ENCODE measurements at regions not wholly inside any gene's neighbourhood (a gene's known extent, or its start where the extent isn't known, plus 50 kb on each side); places are given as distances from the start of the nearest gene placed in this dataset.

- Mint-ChIP-seq H3K27me3 (ENCODE audit: unreplicated experiment) (peaks cover 19% of the 10 kb centered on the region), H3K4me1 (ENCODE audit: low read depth, unreplicated experiment) (no peaks in the 10 kb centered on the region), H3K9me3 (ENCODE audit: low read depth, unreplicated experiment) (peaks cover 3% of the 10 kb centered on the region), H3K27ac (ENCODE audit: unreplicated experiment) (no peak overlapping the region), H3K4me3 (ENCODE audit: low read depth, unreplicated experiment) (no peak overlapping the region), H3K36me3 (ENCODE audit: insufficient read depth, unreplicated experiment) (no peaks in the 10 kb centered on the region)
- intact Hi-C loops (cut with micrococcal nuclease; ENCODE audit: unreplicated experiment) = no loop called here
- DNase-seq = no peak
- BruUV-seq (replicated peaks) = no TSS peak
- TF ChIP-seq, protein P1, sequence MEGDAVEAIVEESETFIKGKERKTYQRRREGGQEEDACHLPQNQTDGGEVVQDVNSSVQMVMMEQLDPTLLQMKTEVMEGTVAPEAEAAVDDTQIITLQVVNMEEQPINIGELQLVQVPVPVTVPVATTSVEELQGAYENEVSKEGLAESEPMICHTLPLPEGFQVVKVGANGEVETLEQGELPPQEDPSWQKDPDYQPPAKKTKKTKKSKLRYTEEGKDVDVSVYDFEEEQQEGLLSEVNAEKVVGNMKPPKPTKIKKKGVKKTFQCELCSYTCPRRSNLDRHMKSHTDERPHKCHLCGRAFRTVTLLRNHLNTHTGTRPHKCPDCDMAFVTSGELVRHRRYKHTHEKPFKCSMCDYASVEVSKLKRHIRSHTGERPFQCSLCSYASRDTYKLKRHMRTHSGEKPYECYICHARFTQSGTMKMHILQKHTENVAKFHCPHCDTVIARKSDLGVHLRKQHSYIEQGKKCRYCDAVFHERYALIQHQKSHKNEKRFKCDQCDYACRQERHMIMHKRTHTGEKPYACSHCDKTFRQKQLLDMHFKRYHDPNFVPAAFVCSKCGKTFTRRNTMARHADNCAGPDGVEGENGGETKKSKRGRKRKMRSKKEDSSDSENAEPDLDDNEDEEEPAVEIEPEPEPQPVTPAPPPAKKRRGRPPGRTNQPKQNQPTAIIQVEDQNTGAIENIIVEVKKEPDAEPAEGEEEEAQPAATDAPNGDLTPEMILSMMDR (IDR thresholded peaks at IDR 0.05; ENCODE audit: unreplicated experiment) = no peak
- CTCF ChIA-PET = no interaction called here
These were observed 132.7 kb upstream of the ONECUT1 start for GRCh38 chr15:52922871-52923270.

DNA sequence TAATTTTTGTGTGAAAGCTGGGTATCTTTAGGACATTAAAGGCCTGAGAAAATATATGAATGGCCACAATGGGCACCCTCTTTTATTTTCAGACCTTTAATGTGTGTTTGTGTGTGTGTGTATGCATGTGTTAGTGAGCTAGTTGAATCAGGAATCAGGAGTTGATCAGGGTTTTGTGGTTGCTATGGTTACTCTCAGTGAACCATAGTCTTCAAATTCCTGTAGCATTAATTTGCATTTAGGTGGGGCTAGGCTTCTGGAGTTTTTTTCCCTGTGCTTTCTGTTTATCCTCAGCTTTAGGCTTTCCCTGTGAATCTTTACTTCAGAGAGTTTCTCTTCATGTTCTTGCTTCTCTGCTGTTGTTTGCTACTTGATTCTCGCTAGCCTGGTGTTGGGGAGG is 122.0 kb upstream of the ONECUT1 start:
- no peaks in the 10 kb centered on the region for H3K9me3 Mint-ChIP-seq (ENCODE audit: low read depth, unreplicated experiment)
- H3K27me3 Mint-ChIP-seq (ENCODE audit: unreplicated experiment) = peaks cover 21% of the 10 kb centered on the region
- H3K36me3 Mint-ChIP-seq (ENCODE audit: insufficient read depth, unreplicated experiment) = no peaks in the 10 kb centered on the region
- no peaks in the 10 kb centered on the region for H3K4me1 Mint-ChIP-seq (ENCODE audit: low read depth, unreplicated experiment)
- BruUV-seq (replicated peaks) = no TSS peak
- no peak overlapping the region for H3K27ac Mint-ChIP-seq (ENCODE audit: unreplicated experiment)
- DNase-seq = no peak
- CTCF ChIA-PET = no interaction called here
- TF ChIP-seq, protein P1 (IDR thresholded peaks at IDR 0.05; ENCODE audit: unreplicated experiment) = no peak
- intact Hi-C loops (cut with micrococcal nuclease; ENCODE audit: unreplicated experiment) = no loop called here
- no peak overlapping the region for H3K4me3 Mint-ChIP-seq (ENCODE audit: low read depth, unreplicated experiment)

GRCh38 chr15:52893338-52893737 is 103.2 kb upstream of the ONECUT1 start:
- H3K27ac Mint-ChIP-seq (ENCODE audit: unreplicated experiment) = no peak overlapping the region

DNA sequence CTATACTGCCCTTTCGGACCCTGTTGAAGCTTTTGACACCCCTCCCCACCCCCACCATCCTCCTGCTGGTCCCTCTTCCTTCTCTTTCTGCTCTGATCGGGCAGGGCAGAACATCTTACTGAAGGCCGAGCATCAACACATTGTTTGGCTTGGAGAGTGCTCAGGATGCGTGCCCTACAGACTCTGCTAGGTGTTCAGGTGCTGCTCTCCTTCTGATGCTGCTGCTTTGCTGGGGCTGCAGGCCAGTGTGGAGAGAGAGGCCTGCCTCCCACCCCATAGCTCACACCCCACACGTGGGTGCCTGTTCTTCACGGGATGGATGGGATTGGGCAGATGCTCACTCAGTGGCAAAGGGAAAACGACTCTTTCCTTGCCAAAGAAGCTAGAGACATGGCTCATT is 89.8 kb upstream of the ONECUT1 start:
- no peaks in the 10 kb centered on the region for H3K4me1 Mint-ChIP-seq (ENCODE audit: low read depth, unreplicated experiment)
- CTCF ChIA-PET = no interaction called here
- TF ChIP-seq, protein P1 (IDR thresholded peaks at IDR 0.05; ENCODE audit: unreplicated experiment) = no peak
- H3K27ac Mint-ChIP-seq (ENCODE audit: unreplicated experiment) = no peak overlapping the region
- no peaks in the 10 kb centered on the region for H3K36me3 Mint-ChIP-seq (ENCODE audit: insufficient read depth, unreplicated experiment)
- no peaks in the 10 kb centered on the region for H3K9me3 Mint-ChIP-seq (ENCODE audit: low read depth, unreplicated experiment)
- no peak overlapping the region for H3K4me3 Mint-ChIP-seq (ENCODE audit: low read depth, unreplicated experiment)
- no peak for DNase-seq
- H3K27me3 Mint-ChIP-seq (ENCODE audit: unreplicated experiment) = peaks cover 42% of the 10 kb centered on the region
- intact Hi-C loops (cut with micrococcal nuclease; ENCODE audit: unreplicated experiment) = no loop called here
- no TSS peak for BruUV-seq (replicated peaks)

More at GRCh38 chr15:52893338-52893737, 103.2 kb upstream of the ONECUT1 start:
- H3K4me3 Mint-ChIP-seq (ENCODE audit: low read depth, unreplicated experiment) = no peak overlapping the region
- H3K4me1 Mint-ChIP-seq (ENCODE audit: low read depth, unreplicated experiment) = no peaks in the 10 kb centered on the region
- peaks cover 58% of the 10 kb centered on the region for H3K27me3 Mint-ChIP-seq (ENCODE audit: unreplicated experiment)
- DNase-seq = no peak
- H3K36me3 Mint-ChIP-seq (ENCODE audit: insufficient read depth, unreplicated experiment) = no peaks in the 10 kb centered on the region
- TF ChIP-seq, protein P1 (IDR thresholded peaks at IDR 0.05; ENCODE audit: unreplicated experiment) = no peak
- CTCF ChIA-PET = no interaction called here
- H3K9me3 Mint-ChIP-seq (ENCODE audit: low read depth, unreplicated experiment) = no peaks in the 10 kb centered on the region
- no TSS peak for BruUV-seq (replicated peaks)
- intact Hi-C loops (cut with micrococcal nuclease; ENCODE audit: unreplicated experiment) = no loop called here

GRCh38 chr15:52879145-52879544 is 89.0 kb upstream of the ONECUT1 start:
- H3K9me3 Mint-ChIP-seq (ENCODE audit: low read depth, unreplicated experiment) = no peaks in the 10 kb centered on the region

More at GRCh38 chr15:52879145-52879544, 89.0 kb upstream of the ONECUT1 start:
- TF ChIP-seq, protein P1 (IDR thresholded peaks at IDR 0.05; ENCODE audit: unreplicated experiment) = no peak
- Mint-ChIP-seq H3K4me1 (ENCODE audit: low read depth, unreplicated experiment) (no peaks in the 10 kb centered on the region), H3K36me3 (ENCODE audit: insufficient read depth, unreplicated experiment) (no peaks in the 10 kb centered on the region), H3K27me3 (ENCODE audit: unreplicated experiment) (peaks cover 50% of the 10 kb centered on the region), H3K27ac (ENCODE audit: unreplicated experiment) (no peak overlapping the region), H3K4me3 (ENCODE audit: low read depth, unreplicated experiment) (no peak overlapping the region)
- DNase-seq = no peak
- CTCF ChIA-PET = no interaction called here
- BruUV-seq (replicated peaks) = no TSS peak
- intact Hi-C loops (cut with micrococcal nuclease; ENCODE audit: unreplicated experiment) = no loop called here
